DOHH2 (cell line): ENCODE measurements at regions not wholly inside any gene's neighbourhood (a gene's known extent, or its start where the extent isn't known, plus 50 kb on each side); places are given as distances from the start of the nearest gene placed in this dataset.

Source experiments
- H3F3A ChIP-seq: fragments of 200-600 bp; sonication (generic), shearing (Covaris generic); 2 replicates; pipeline ENCODE4 v1.6.0; 2016; ENCODE audit warnings: antibody characterized with exemption, mild to moderate bottlenecking; ENCODE audit not compliant: control insufficient read depth, insufficient read depth
- H3K27ac ChIP-seq: fragments of 200-600 bp; sonication (generic); 2 replicates; pipeline ENCODE4 v1.5.1; 2014; ENCODE audit warnings: low read depth, mild to moderate bottlenecking, low read length, moderate library complexity
- H3K27me3 ChIP-seq: fragments of 200-600 bp; sonication (generic); 2 replicates; pipeline ENCODE4 v1.6.1; 2014; ENCODE audit warnings: mild to moderate bottlenecking, low read length, mixed read lengths; ENCODE audit not compliant: control insufficient read depth
- H3K36me3 ChIP-seq: fragments of 200-600 bp; sonication (generic); 2 replicates; pipeline ENCODE4 v1.6.1; 2014; ENCODE audit warnings: mild to moderate bottlenecking, low read length, moderate library complexity, mixed read lengths; ENCODE audit not compliant: control insufficient read depth
- H3K4me1 ChIP-seq: fragments of 200-600 bp; sonication (generic); 2 replicates; pipeline ENCODE4 v1.6.1; 2014; ENCODE audit warnings: mild to moderate bottlenecking, low read length, mixed read lengths; ENCODE audit not compliant: control insufficient read depth
- H3K4me2 ChIP-seq: fragments of 200-600 bp; sonication (generic); 2 replicates; pipeline ENCODE4 v1.6.0; 2014; ENCODE audit warnings: mild to moderate bottlenecking, low read length, moderate library complexity
- H3K4me3 ChIP-seq: fragments of 200-600 bp; sonication (generic); 2 replicates; pipeline ENCODE4 v1.5.1; 2014; ENCODE audit warnings: mild to moderate bottlenecking, low read length, mixed read lengths
- H3K79me2 ChIP-seq: fragments of 200-600 bp; sonication (generic); 2 replicates; pipeline ENCODE4 v1.6.1; 2014; ENCODE audit warnings: mild to moderate bottlenecking, low read length, mixed read lengths; ENCODE audit not compliant: control insufficient read depth
- H3K9me2 ChIP-seq: fragments of 200-600 bp; sonication (generic); replicated peaks from 2 replicates; pipeline ENCODE4 v1.6.1; 2014; ENCODE audit warnings: mild to moderate bottlenecking, low read length, mixed read lengths; ENCODE audit not compliant: control insufficient read depth
- H3K9me3 ChIP-seq: fragments of 200-600 bp; sonication (generic); 2 replicates; pipeline ENCODE4 v1.6.1; 2014; ENCODE audit warnings: antibody characterized with exemption, low read length, mixed read lengths; ENCODE audit not compliant: control insufficient read depth, insufficient read depth
- H4K20me1 ChIP-seq: fragments of 200-600 bp; sonication (generic); 2 replicates; pipeline ENCODE4 v1.6.0; 2014; ENCODE audit warnings: low read depth, mild to moderate bottlenecking, antibody characterized with exemption, low read length, moderate library complexity; ENCODE audit not compliant: control insufficient read depth, insufficient read depth
- CTCF ChIP-seq: fragments of 200-600 bp; sonication (generic); IDR thresholded peaks from one replicate; pipeline ENCODE4 v1.5.1; 2014; ENCODE audit warnings: antibody characterized with exemption, mild to moderate bottlenecking, low read depth, low read length; ENCODE audit not compliant: poor library complexity, severe bottlenecking
- EZH2phosphoT487 ChIP-seq: fragments of 200-600 bp; sonication (generic); IDR thresholded peaks from 2 replicates; pipeline ENCODE4 v1.6.1; 2017; ENCODE audit warnings: borderline replicate concordance, mild to moderate bottlenecking, antibody characterized with exemption, low read length, moderate library complexity, mixed read lengths

- Histone ChIP-seq H3K4me1 (no peaks in the 10 kb centered on the region), H3F3A (no peaks in the 10 kb centered on the region), H4K20me1 (no peaks in the 10 kb centered on the region), H3K4me3 (no peak overlapping the region), H3K79me2 (no peaks in the 10 kb centered on the region), H3K9me2 (no peaks in the 10 kb centered on the region), H3K27ac (no peak overlapping the region), H3K9me3 (no peaks in the 10 kb centered on the region), H3K36me3 (no peaks in the 10 kb centered on the region), H3K4me2 (no peak overlapping the region), H3K27me3 (no peaks in the 10 kb centered on the region)
- TF ChIP-seq CTCF (no peak), EZH2phosphoT487 (no peak)
Measured at GRCh38 chr5:86447362-86447761, 170.4 kb upstream of the COX7C start.

DNA sequence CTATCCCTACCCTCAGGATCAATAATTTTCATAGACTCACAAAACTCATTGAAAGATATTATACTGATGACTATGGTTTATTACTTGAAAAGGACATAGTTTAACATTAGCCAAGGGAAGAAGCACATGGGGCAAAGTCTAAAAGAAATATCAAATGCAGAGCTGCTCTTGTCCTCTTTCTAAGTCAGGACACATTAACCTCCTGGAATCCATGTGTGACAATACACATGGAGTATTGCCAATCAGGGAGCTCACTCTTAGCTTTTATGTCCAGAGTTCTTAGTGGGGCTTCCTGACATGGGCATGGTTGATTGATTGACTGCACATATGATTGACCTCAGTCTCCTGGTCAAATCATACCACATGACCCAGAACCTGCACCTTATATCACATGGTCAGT, 165.5 kb upstream of the COX7C start:
- no peaks in the 10 kb centered on the region for H3K79me2 ChIP-seq
- no peak overlapping the region for H3K4me2 ChIP-seq

GRCh38 chr5:86460519-86460918, 157.2 kb upstream of the COX7C start:
- H4K20me1 ChIP-seq = no peaks in the 10 kb centered on the region
- no peaks in the 10 kb centered on the region for H3K36me3 ChIP-seq
- H3K4me2 ChIP-seq = no peak overlapping the region
- no peaks in the 10 kb centered on the region for H3F3A ChIP-seq
- no peaks in the 10 kb centered on the region for H3K4me1 ChIP-seq
- H3K4me3 ChIP-seq = no peak overlapping the region
- no peaks in the 10 kb centered on the region for H3K79me2 ChIP-seq
- H3K9me3 ChIP-seq = peaks cover 9% of the 10 kb centered on the region; the same call in 1 of the 2 replicates
- TF ChIP-seq CTCF = no peak
- TF ChIP-seq EZH2phosphoT487 = no peak
- no peaks in the 10 kb centered on the region for H3K27me3 ChIP-seq
- no peaks in the 10 kb centered on the region for H3K9me2 ChIP-seq
- no peak overlapping the region for H3K27ac ChIP-seq

More for the DNA sequence above, 165.5 kb upstream of the COX7C start:
- Histone ChIP-seq H3K27ac (no peak overlapping the region), H3K27me3 (no peaks in the 10 kb centered on the region), H3K4me3 (no peak overlapping the region), H3K9me2 (no peaks in the 10 kb centered on the region), H3F3A (no peaks in the 10 kb centered on the region), H3K36me3 (no peaks in the 10 kb centered on the region), H3K9me3 (no peaks in the 10 kb centered on the region), H4K20me1 (no peaks in the 10 kb centered on the region), H3K4me1 (no peaks in the 10 kb centered on the region)
- TF ChIP-seq EZH2phosphoT487 (no peak), CTCF (no peak)
